GM12864 (cell line): ENCODE measurements at regions not wholly inside any gene's neighbourhood (a gene's known extent, or its start where the extent isn't known, plus 50 kb on each side); places are given as distances from the start of the nearest gene placed in this dataset.

Experiments
- DNase-seq: peaks from one replicate; pipeline ENCODE4 v3.0.0-alpha.2; 2011; ENCODE audit warnings: low read depth
- H3K4me3 ChIP-seq: 2 replicates; pipeline ENCODE4 v1.5.1; 2011; ENCODE audit warnings: mild to moderate bottlenecking, low read depth, low read length, control low read depth
- TF ChIP-seq, protein P1 (sequence below): IDR thresholded peaks from 2 replicates; pipeline ENCODE4 v1.5.1; 2011; ENCODE audit warnings: low read depth, mild to moderate bottlenecking, moderate library complexity, low read length, control low read depth, inconsistent platforms; ENCODE audit errors: missing control alignments

- no peak for DNase-seq
- H3K4me3 ChIP-seq = no peak overlapping the region
- TF ChIP-seq, protein P1, sequence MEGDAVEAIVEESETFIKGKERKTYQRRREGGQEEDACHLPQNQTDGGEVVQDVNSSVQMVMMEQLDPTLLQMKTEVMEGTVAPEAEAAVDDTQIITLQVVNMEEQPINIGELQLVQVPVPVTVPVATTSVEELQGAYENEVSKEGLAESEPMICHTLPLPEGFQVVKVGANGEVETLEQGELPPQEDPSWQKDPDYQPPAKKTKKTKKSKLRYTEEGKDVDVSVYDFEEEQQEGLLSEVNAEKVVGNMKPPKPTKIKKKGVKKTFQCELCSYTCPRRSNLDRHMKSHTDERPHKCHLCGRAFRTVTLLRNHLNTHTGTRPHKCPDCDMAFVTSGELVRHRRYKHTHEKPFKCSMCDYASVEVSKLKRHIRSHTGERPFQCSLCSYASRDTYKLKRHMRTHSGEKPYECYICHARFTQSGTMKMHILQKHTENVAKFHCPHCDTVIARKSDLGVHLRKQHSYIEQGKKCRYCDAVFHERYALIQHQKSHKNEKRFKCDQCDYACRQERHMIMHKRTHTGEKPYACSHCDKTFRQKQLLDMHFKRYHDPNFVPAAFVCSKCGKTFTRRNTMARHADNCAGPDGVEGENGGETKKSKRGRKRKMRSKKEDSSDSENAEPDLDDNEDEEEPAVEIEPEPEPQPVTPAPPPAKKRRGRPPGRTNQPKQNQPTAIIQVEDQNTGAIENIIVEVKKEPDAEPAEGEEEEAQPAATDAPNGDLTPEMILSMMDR = no peak
These were observed 422.9 kb upstream of the MKI67 start for GRCh38 chr10:128549101-128549608.

- no peak overlapping the region for H3K4me3 ChIP-seq
- TF ChIP-seq, protein P1 = no peak
- no peak for DNase-seq
These were observed 423.8 kb upstream of the MKI67 start for GRCh38 chr10:128550045-128550444.

DNA sequence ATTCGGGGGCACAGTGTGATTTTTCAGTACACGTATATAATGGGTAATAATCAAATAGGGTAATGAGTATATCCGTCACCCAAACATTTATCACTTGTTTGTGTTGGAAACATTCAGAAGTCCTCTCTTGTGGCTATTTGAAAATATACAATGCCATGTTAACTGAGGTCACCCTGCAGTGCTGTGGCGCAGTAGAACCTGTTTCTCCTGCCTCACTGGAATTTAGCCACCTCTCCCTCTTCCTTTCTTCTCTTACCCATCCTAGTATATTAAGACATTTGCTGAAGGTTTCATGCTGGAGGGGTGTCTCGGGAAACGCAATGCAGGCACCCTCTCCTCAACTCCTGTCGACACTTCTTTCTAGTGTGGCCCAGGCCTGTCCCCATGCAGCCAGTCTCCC, 425.3 kb upstream of the MKI67 start:
- TF ChIP-seq, protein P1 = no peak
- no peak for DNase-seq

GRCh38 chr10:128553755-128554154, 427.5 kb upstream of the MKI67 start:
- no peak overlapping the region for H3K4me3 ChIP-seq
- no peak for DNase-seq
- TF ChIP-seq, protein P1 = no peak

More for the DNA sequence above, 425.3 kb upstream of the MKI67 start:
- H3K4me3 ChIP-seq = no peak overlapping the region

DNA sequence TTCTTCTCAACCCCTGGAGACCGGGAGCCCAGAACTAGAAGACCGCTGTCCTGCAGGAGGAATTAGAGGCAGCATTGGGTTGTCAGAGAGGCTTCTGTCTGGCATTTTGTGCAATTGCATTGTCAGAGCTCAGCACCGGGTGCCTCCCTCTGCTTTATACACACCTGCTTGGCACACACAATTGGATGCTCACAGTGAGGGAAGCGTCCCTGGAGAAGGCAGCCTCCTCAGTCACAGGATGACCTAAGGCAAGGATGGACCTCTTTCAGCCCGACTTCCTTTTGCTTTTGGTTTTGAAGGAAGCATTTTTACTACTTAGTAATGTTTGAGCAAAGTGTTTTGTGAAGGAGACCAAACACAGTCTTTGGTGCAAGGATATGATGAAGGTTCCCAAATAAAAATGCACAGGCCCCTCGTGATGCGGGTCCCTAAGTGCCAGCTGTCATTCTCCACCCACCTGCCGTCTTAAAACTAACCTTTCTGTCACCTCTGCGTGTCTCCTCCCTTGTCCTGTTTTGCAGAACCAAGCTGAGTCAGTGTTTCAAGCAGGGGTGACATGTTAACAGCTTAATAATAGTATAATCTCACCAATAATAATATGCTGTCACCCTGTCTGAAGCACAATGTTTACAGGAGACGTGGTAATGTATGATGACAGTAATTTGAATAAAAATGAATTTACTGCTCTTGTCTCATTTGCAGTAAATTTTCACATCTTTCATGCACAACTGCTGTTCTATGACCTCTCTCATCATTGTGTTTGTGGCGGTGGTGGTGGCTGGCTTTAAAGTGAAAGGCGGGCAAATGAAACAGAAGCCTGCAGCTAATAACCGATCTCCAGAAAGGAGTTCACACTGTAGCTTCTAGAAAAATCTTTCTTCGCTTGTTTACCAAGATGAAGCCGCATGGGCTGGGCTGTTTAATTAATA, 430.2 kb upstream of the MKI67 start:
- no peak overlapping the region for H3K4me3 ChIP-seq

DNA sequence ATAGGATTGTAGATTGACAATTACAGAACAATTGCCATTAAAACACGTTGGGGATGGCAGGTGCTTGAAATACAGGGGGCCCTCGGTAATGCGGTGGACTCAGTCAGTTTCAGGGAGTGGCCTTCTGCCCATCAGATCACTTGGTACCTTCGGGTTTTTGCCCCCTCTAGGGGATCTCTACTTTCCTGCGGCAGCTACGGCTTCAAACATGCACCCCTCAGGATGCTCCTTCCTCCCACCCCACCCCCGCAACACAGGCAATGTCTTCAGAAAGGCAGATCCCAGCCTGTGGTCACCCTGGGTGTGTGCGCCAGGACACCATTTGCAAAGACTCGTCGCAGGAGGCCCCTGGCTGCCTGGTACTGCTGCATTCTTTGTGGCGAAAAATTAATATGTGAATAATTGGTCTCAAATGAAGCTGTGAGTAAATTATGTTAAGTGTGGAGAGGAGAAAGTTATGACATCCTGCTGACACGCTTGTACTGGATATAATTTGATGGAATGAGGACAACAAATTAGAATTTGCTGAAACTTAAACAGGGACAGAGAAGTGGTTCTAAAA, 431.0 kb upstream of the MKI67 start:
- TF ChIP-seq, protein P1 = no peak
- no peak for DNase-seq
- no peak overlapping the region for H3K4me3 ChIP-seq

More for the DNA sequence above, 430.2 kb upstream of the MKI67 start:
- no peak for DNase-seq
- TF ChIP-seq, protein P1 = no peak
